ENCODE measurements at regions not wholly inside any gene's neighbourhood (a gene's known extent, or its start where the extent isn't known, plus 50 kb on each side); places are given as distances from the start of the nearest gene placed in this dataset.

- TF ChIP-seq CHD7 (IDR thresholded peaks at IDR 0.05; ENCODE audit: insufficient replicate concordance, low read length): no peak
- no peak for TF ChIP-seq SP2 (IDR thresholded peaks at IDR 0.05; ENCODE audit: low read length)
- no peak for TF ChIP-seq CREB1 (IDR thresholded peaks at IDR 0.05)
- TF ChIP-seq SRF (IDR thresholded peaks at IDR 0.05; ENCODE audit: low read depth, low read length): no peak
- no peak for TF ChIP-seq TBP (IDR thresholded peaks at IDR 0.05; ENCODE audit: low read depth, low read length)
- TF ChIP-seq EGR1 (IDR thresholded peaks at IDR 0.05; ENCODE audit: borderline replicate concordance, low read depth, low read length): no peak
- no peak for TF ChIP-seq ZNF274 (IDR thresholded peaks at IDR 0.05; ENCODE audit: borderline replicate concordance, extremely low read depth, low read length)
Observed at GRCh38 chr6:144410059-144410458, 124.9 kb downstream of the UTRN start (continued).

Data from H1 (cell line).